Naive thymus-derived CD4-positive, alpha-beta T cell (primary cell): ENCODE measurements at regions not wholly inside any gene's neighbourhood (a gene's known extent, or its start where the extent isn't known, plus 50 kb on each side); places are given as distances from the start of the nearest gene placed in this dataset.

Experiments
- ATAC-seq: fragments of 150-1000 bp; cut with Tn5 transposase; 2 replicates; pipeline ENCODE4 v1.10.0; 2021; ENCODE audit warnings: mild to moderate bottlenecking, moderate library complexity
- CTCF ChIA-PET: fragments of 350-600 bp; sonication (Branson Sonifier 250); formaldehyde crosslinking; loops from one replicate; lab custom pipeline; 2021; ENCODE audit warnings: antibody characterized with exemption; lab: Charles Lee
- POLR2A ChIA-PET: fragments of 350-600 bp; sonication (Branson Sonifier 250); formaldehyde crosslinking; loops from one replicate; lab custom pipeline; 2021; ENCODE audit warnings: antibody characterized with exemption, inconsistent platforms; lab: Charles Lee
- DNase-seq, 9 donors: peaks; one replicate each; pipeline versions ENCODE4 v3.0.0 to v3.0.0-alpha.2; 2020 to 2022; ENCODE audit warnings: mixed read lengths in 1 of 9
- H3K27ac ChIP-seq: one replicate; pipeline ENCODE4 v1.7.0; 2013; ENCODE audit warnings: mild to moderate bottlenecking, low read depth, low read length, moderate library complexity
- H3K27me3 ChIP-seq, 2 donors: one replicate each; pipeline ENCODE4 v1.7.0; 2013; ENCODE audit warnings: low read length in 2 of 2, mild to moderate bottlenecking in 2 of 2, moderate library complexity in 2 of 2; ENCODE audit not compliant: control insufficient read depth in 2 of 2, insufficient read depth in 2 of 2
- H3K36me3 ChIP-seq, 3 experiments: 1 replicate in 2 of 3; 2 replicates in 1 of 3; pipeline ENCODE4 v1.7.0; 2013; ENCODE audit warnings: low read length in 3 of 3, mild to moderate bottlenecking in 3 of 3, moderate library complexity in 1 of 3; ENCODE audit not compliant: insufficient read depth in 3 of 3, control insufficient read depth in 2 of 3
- H3K4me1 ChIP-seq, 2 donors: one replicate each; pipeline ENCODE4 v1.7.0; 2013; ENCODE audit warnings: low read length in 2 of 2, mild to moderate bottlenecking in 2 of 2, moderate library complexity in 1 of 2; ENCODE audit not compliant: control insufficient read depth in 2 of 2, insufficient read depth in 2 of 2
- H3K4me3 ChIP-seq: 2 replicates; pipeline ENCODE4 v1.7.0; 2013; ENCODE audit warnings: mild to moderate bottlenecking, low read length
- H3K9me3 ChIP-seq, 3 experiments: 1 replicate in 2 of 3; 2 replicates in 1 of 3; pipeline ENCODE4 v1.7.0; 2013; ENCODE audit warnings: low read length in 3 of 3; ENCODE audit not compliant: control insufficient read depth in 2 of 3
- H3K27ac Mint-ChIP-seq, 9 donors: one replicate each; pipeline ENCODE4 v1.8.0; 2020 to 2022; ENCODE audit warnings: mixed read lengths in 9 of 9, mild to moderate bottlenecking in 8 of 9, moderate library complexity in 5 of 9, inconsistent platforms in 2 of 9
- H3K27me3 Mint-ChIP-seq, 5 donors: one replicate each; pipeline ENCODE4 v1.8.0; 2021 to 2022; ENCODE audit warnings: mixed read lengths in 5 of 5, mild to moderate bottlenecking in 1 of 5
- H3K36me3 Mint-ChIP-seq, 5 donors: one replicate each; pipeline ENCODE4 v1.8.0; 2020 to 2022; ENCODE audit warnings: mixed read lengths in 5 of 5, mild to moderate bottlenecking in 3 of 5, inconsistent platforms in 1 of 5
- H3K4me1 Mint-ChIP-seq, 7 donors: one replicate each; pipeline ENCODE4 v1.8.0; 2020 to 2022; ENCODE audit warnings: mixed read lengths in 7 of 7, mild to moderate bottlenecking in 3 of 7, inconsistent platforms in 1 of 7
- H3K4me3 Mint-ChIP-seq, 10 donors: one replicate each; pipeline ENCODE4 v1.8.0; 2020 to 2022; ENCODE audit warnings: mild to moderate bottlenecking in 10 of 10, mixed read lengths in 10 of 10, moderate library complexity in 6 of 10, inconsistent platforms in 2 of 10
- H3K9me3 Mint-ChIP-seq, 11 donors: one replicate each; pipeline ENCODE4 v1.8.0; 2020 to 2022; ENCODE audit warnings: mixed read lengths in 11 of 11, mild to moderate bottlenecking in 4 of 11, inconsistent platforms in 1 of 11, moderate library complexity in 1 of 11
- intact Hi-C, 2 donors: fragments of 100-400 bp; cut with micrococcal nuclease; formaldehyde crosslinking; loops; one replicate each; pipeline ENCODE4 v1.15.1; 2023

GRCh38 chr4:36420111-36420679 lies 138.8 kb downstream of the DTHD1 start:
- Histone ChIP-seq H3K4me1 (no peaks in the 10 kb centered on the region), H3K27me3 (no peaks in the 10 kb centered on the region), H3K27ac (no peak overlapping the region), H3K36me3 (no peaks in the 10 kb centered on the region), H3K9me3 (no peaks in the 10 kb centered on the region), H3K4me3 (no peak overlapping the region)
- Mint-ChIP-seq H3K27ac (no peak overlapping the region), H3K4me1 (no peaks in the 10 kb centered on the region), H3K4me3 (no peak overlapping the region), H3K9me3 (peaks cover 0 to 4% (median 0%) of the 10 kb centered on the region in 11 donors), H3K27me3 (peaks cover 22 to 49% (median 29%) of the 10 kb centered on the region in 5 donors), H3K36me3 (no peaks in the 10 kb centered on the region)
- no peak for ATAC-seq
- intact Hi-C loops = no loop called here
- ChIA-PET CTCF (no interaction called here), POLR2A (no interaction called here)
- DNase-seq = no peak

DNA sequence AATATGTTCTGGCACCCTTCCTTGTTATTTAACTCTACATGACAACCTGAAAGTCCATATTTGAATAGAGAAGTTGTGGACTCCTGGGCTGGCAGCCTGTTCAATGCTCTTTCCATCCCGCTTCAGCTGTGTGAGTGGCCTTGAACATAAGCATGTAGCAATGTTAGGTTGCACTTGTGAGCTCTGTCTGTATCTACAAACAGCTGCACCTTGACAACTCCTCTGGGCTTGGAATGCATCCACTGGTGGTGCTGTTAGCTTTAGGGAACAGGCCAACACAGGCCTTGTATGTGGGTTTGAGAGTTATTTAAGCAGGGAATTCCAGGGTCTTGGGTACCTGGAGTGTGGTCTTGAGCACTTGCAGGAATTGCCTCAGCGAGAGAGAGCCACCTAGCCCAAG lies 141.2 kb downstream of the DTHD1 start:
- peaks cover 13 to 42% (median 25%) of the 10 kb centered on the region in 5 donors for H3K27me3 Mint-ChIP-seq
- CTCF ChIA-PET = no interaction called here
- POLR2A ChIA-PET = no interaction called here

GRCh38 chr4:36426741-36427140 lies 145.3 kb downstream of the DTHD1 start:
- no peak for ATAC-seq
- Histone ChIP-seq H3K27me3 (no peaks in the 10 kb centered on the region), H3K4me1 (no peaks in the 10 kb centered on the region), H3K9me3 (no peaks in the 10 kb centered on the region), H3K4me3 (no peak overlapping the region), H3K27ac (no peak overlapping the region), H3K36me3 (no peaks in the 10 kb centered on the region)
- CTCF ChIA-PET = no interaction called here
- POLR2A ChIA-PET = no interaction called here
- Mint-ChIP-seq H3K27ac (no peak overlapping the region), H3K4me3 (no peak overlapping the region), H3K27me3 (peaks cover 8 to 38% (median 12%) of the 10 kb centered on the region in 5 donors), H3K4me1 (no peaks in the 10 kb centered on the region), H3K9me3 (peaks cover 0 to 2% (median 0%) of the 10 kb centered on the region in 11 donors), H3K36me3 (peaks cover 0 to 5% (median 0%) of the 10 kb centered on the region in 5 donors)
- intact Hi-C loops = no loop called here
- no peak for DNase-seq

More for the DNA sequence above, 141.2 kb downstream of the DTHD1 start:
- H3K27me3 ChIP-seq = no peaks in the 10 kb centered on the region
- no peak for DNase-seq
- intact Hi-C loops = no loop called here
- Mint-ChIP-seq H3K9me3 (peaks cover 0 to 4% (median 0%) of the 10 kb centered on the region in 11 donors), H3K36me3 (peaks cover 0 to 5% (median 0%) of the 10 kb centered on the region in 5 donors), H3K27ac (no peak overlapping the region), H3K4me3 (no peak overlapping the region), H3K4me1 (no peaks in the 10 kb centered on the region)
- H3K9me3 ChIP-seq = no peaks in the 10 kb centered on the region
- H3K27ac ChIP-seq = no peak overlapping the region
- H3K36me3 ChIP-seq = no peaks in the 10 kb centered on the region
- no peaks in the 10 kb centered on the region for H3K4me1 ChIP-seq
- H3K4me3 ChIP-seq = no peak overlapping the region
- no peak for ATAC-seq

- H3K27me3 Mint-ChIP-seq = peaks cover 4 to 32% (median 12%) of the 10 kb centered on the region in 5 donors
- no peak for DNase-seq
- POLR2A ChIA-PET = no interaction called here
- Histone ChIP-seq H3K36me3 (no peaks in the 10 kb centered on the region), H3K27me3 (no peaks in the 10 kb centered on the region), H3K27ac (no peak overlapping the region), H3K4me1 (no peaks in the 10 kb centered on the region), H3K9me3 (no peaks in the 10 kb centered on the region), H3K4me3 (no peak overlapping the region)
- peaks cover 0 to 2% (median 0%) of the 10 kb centered on the region in 11 donors for H3K9me3 Mint-ChIP-seq
- intact Hi-C loops = no loop called here
- H3K4me3 Mint-ChIP-seq = no peak overlapping the region
- no peak for ATAC-seq
- H3K36me3 Mint-ChIP-seq = peaks cover 0 to 5% (median 0%) of the 10 kb centered on the region in 5 donors
- H3K27ac Mint-ChIP-seq = no peak overlapping the region
- CTCF ChIA-PET = interaction anchor here (0.5 kb wide), 1 partner anchor 387 kb away, joined by 6 read pairs; no protein-coding TSS in a partner anchor
- no peaks in the 10 kb centered on the region for H3K4me1 Mint-ChIP-seq
Observed at GRCh38 chr4:36427696-36428095, 146.3 kb downstream of the DTHD1 start.

- Mint-ChIP-seq H3K4me3 (no peak overlapping the region), H3K27ac (no peak overlapping the region), H3K36me3 (peaks cover 0 to 6% (median 0%) of the 10 kb centered on the region in 5 donors), H3K4me1 (no peaks in the 10 kb centered on the region), H3K27me3 (peaks cover 0 to 21% (median 11%) of the 10 kb centered on the region in 5 donors), H3K9me3 (peaks cover 0 to 24% (median 11%) of the 10 kb centered on the region in 11 donors)
- ATAC-seq (no peak), DNase-seq (no peak)
- CTCF ChIA-PET = no interaction called here
- POLR2A ChIA-PET = no interaction called here
- no peaks in the 10 kb centered on the region for H3K36me3 ChIP-seq
- intact Hi-C loops = no loop called here
- no peak overlapping the region for H3K4me3 ChIP-seq
- no peak overlapping the region for H3K27ac ChIP-seq
- no peaks in the 10 kb centered on the region for H3K4me1 ChIP-seq
- no peaks in the 10 kb centered on the region for H3K9me3 ChIP-seq
- no peaks in the 10 kb centered on the region for H3K27me3 ChIP-seq
Observed at GRCh38 chr4:36432586-36432985, 151.2 kb downstream of the DTHD1 start.

DNA sequence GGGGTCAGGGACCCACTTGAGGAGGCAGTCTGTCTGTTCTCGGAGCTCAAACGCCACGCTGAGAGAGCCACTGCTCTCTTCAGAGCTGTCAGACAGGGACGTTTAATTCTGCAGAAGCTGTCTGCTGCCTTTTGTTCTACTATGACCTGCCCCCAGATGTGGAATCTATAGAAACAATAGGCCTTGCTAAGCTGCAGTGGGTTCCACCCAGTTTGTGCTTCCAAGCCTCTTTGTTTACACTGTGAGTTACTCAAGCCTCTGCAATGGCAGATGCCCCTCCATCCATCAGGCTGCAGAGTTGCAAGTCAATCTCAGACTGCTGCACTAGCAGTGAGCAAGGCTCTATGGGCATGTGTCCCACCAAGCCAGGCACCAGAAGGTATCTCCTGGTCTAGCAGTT lies 158.1 kb downstream of the DTHD1 start:
- CTCF ChIA-PET = no interaction called here
- H3K36me3 Mint-ChIP-seq = peaks cover 0 to 14% (median 0%) of the 10 kb centered on the region in 5 donors

DNA sequence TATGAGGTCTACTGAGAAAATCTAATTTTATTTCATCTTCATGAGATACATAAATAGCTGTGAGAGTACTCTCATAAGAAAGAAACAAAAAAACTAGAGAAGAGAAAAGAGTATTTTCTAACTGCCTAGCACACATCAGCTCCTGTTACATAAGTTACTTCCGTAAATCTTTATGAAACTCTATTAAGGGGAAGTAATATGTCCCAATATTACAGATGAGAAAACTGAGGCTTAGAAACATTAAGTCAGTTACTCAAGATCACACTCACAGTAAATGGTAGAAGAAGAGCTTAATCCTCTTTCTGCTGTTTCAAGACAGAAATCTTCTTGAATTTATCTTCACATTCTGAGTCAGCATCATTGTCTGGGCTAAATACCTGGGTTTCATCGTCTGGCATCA lies 164.1 kb downstream of the DTHD1 start:
- no peaks in the 10 kb centered on the region for H3K4me1 ChIP-seq
- Mint-ChIP-seq H3K36me3 (no peaks in the 10 kb centered on the region), H3K4me1 (no peaks in the 10 kb centered on the region), H3K27me3 (peaks cover 0 to 23% (median 12%) of the 10 kb centered on the region in 5 donors), H3K27ac (no peak overlapping the region), H3K9me3 (no peaks in the 10 kb centered on the region), H3K4me3 (no peak overlapping the region)
- ChIA-PET CTCF (no interaction called here), POLR2A (no interaction called here)
- ATAC-seq (no peak), DNase-seq (no peak)
- no peak overlapping the region for H3K4me3 ChIP-seq
- no peaks in the 10 kb centered on the region for H3K9me3 ChIP-seq
- no peaks in the 10 kb centered on the region for H3K36me3 ChIP-seq
- intact Hi-C loops = no loop called here
- H3K27me3 ChIP-seq = no peaks in the 10 kb centered on the region
- no peak overlapping the region for H3K27ac ChIP-seq

More for the DNA sequence above, 158.1 kb downstream of the DTHD1 start:
- intact Hi-C loops = no loop called here
- H3K27ac ChIP-seq = no peak overlapping the region
- no peaks in the 10 kb centered on the region for H3K27me3 ChIP-seq
- H3K4me3 ChIP-seq = no peak overlapping the region
- Mint-ChIP-seq H3K27me3 (peaks cover 0 to 14% (median 10%) of the 10 kb centered on the region in 5 donors), H3K4me1 (no peaks in the 10 kb centered on the region), H3K27ac (no peak overlapping the region), H3K9me3 (peaks cover 0 to 28% (median 15%) of the 10 kb centered on the region in 11 donors), H3K4me3 (no peak overlapping the region)
- POLR2A ChIA-PET = no interaction called here
- H3K36me3 ChIP-seq = no peaks in the 10 kb centered on the region
- ATAC-seq (no peak), DNase-seq (no peak)
- no peaks in the 10 kb centered on the region for H3K9me3 ChIP-seq
- H3K4me1 ChIP-seq = no peaks in the 10 kb centered on the region
